Breast epithelium (tissue), 4 donors: ENCODE measurements at regions not wholly inside any gene's neighbourhood (a gene's known extent, or its start where the extent isn't known, plus 50 kb on each side); places are given as distances from the start of the nearest gene placed in this dataset.

Source experiments
- DNase-seq, 2 donors: peaks; one replicate each; pipeline ENCODE4 v3.0.0-alpha.2; 2019; ENCODE audit warnings: low spot score in 2 of 2
- H3K27ac ChIP-seq, 2 donors: fragments of 200-600 bp; sonication (generic) in 1 of 2; one replicate each; pipeline ENCODE4 v1.5.1; 2016 to 2019; ENCODE audit warnings: mild to moderate bottlenecking in 1 of 2
- H3K27me3 ChIP-seq, 2 donors: fragments of 200-600 bp; sonication (generic) in 1 of 2; one replicate each; pipeline versions ENCODE4 v1.5.1 to v1.6.0; 2017 to 2019; ENCODE audit warnings: control low read depth in 1 of 2, mild to moderate bottlenecking in 1 of 2
- H3K36me3 ChIP-seq: fragments of 200-600 bp; one replicate; pipeline ENCODE4 v1.5.1; 2019
- H3K4me1 ChIP-seq, 2 donors: fragments of 200-600 bp; sonication (generic); one replicate each; pipeline ENCODE4 v1.5.1; 2016 to 2019; ENCODE audit warnings: control low read depth in 1 of 2
- H3K4me3 ChIP-seq, 3 donors: fragments of 200-600 bp; sonication (generic); 1 replicate in 2 of 3; 2 replicates in 1 of 3; pipeline ENCODE4 v1.5.1; 2016 to 2019; ENCODE audit warnings: mild to moderate bottlenecking in 3 of 3, moderate library complexity in 2 of 3
- H3K9me3 ChIP-seq, 2 donors: fragments of 200-600 bp; sonication (generic) in 1 of 2; one replicate each; pipeline ENCODE4 v1.5.1; 2016 to 2019; ENCODE audit warnings: control low read depth in 1 of 2
- CTCF ChIP-seq, 3 donors: fragments of 450-650 bp; IDR thresholded peaks; one replicate each; pipeline ENCODE4 v1.5.1; 2016 to 2017; ENCODE audit warnings: antibody characterized with exemption in 3 of 3, mild to moderate bottlenecking in 3 of 3, moderate library complexity in 3 of 3
- POLR2A ChIP-seq: fragments of 450-650 bp; IDR thresholded peaks from one replicate; pipeline ENCODE4 v1.6.1; 2016; ENCODE audit warnings: antibody characterized with exemption, mild to moderate bottlenecking, moderate library complexity
- POLR2AphosphoS5 ChIP-seq, 3 donors: sonication (generic); formaldehyde crosslinking; IDR thresholded peaks; one replicate each; pipeline ENCODE4 v1.6.1; 2017; ENCODE audit warnings: antibody characterized with exemption in 3 of 3
- intact Hi-C: fragments of 100-400 bp; cut with DNase I; formaldehyde crosslinking; loops from one replicate; pipeline ENCODE4 v1.15.1; 2023; ENCODE audit warnings: low total_unique reads

GRCh38 chr14:27223906-27224305 lies 626.1 kb upstream of the NOVA1 start:
- Histone ChIP-seq H3K9me3 (peaks cover 6 to 11% of the 10 kb centered on the region in 2 donors), H3K36me3 (no peaks in the 10 kb centered on the region), H3K4me1 (no peaks in the 10 kb centered on the region), H3K27ac (no peak overlapping the region), H3K27me3 (no peaks in the 10 kb centered on the region), H3K4me3 (no peak overlapping the region)
- intact Hi-C loops: no loop called here
- TF ChIP-seq POLR2AphosphoS5 (IDR thresholded peaks at IDR 0.05): no peak
- no peak for TF ChIP-seq POLR2A
- TF ChIP-seq CTCF (IDR thresholded peaks at IDR 0.05): no peak
- no peak for DNase-seq

- H3K9me3 ChIP-seq: no peaks in the 10 kb centered on the region
- no peak overlapping the region for H3K4me3 ChIP-seq
- no peaks in the 10 kb centered on the region for H3K27me3 ChIP-seq
- intact Hi-C loops: no loop called here
- DNase-seq: no peak
- no peak for TF ChIP-seq POLR2AphosphoS5 (IDR thresholded peaks at IDR 0.05)
- no peak for TF ChIP-seq POLR2A
- TF ChIP-seq CTCF (IDR thresholded peaks at IDR 0.05): no peak
- no peaks in the 10 kb centered on the region for H3K4me1 ChIP-seq
- no peak overlapping the region for H3K27ac ChIP-seq
- H3K36me3 ChIP-seq: no peaks in the 10 kb centered on the region
These were observed 630.2 kb upstream of the NOVA1 start for GRCh38 chr14:27228053-27228452.

- no peak for DNase-seq
- TF ChIP-seq CTCF (IDR thresholded peaks at IDR 0.05): no peak
- no peak for TF ChIP-seq POLR2A
- no peak for TF ChIP-seq POLR2AphosphoS5 (IDR thresholded peaks at IDR 0.05)
- Histone ChIP-seq H3K9me3 (no peaks in the 10 kb centered on the region), H3K4me1 (no peaks in the 10 kb centered on the region), H3K36me3 (no peaks in the 10 kb centered on the region), H3K27me3 (no peaks in the 10 kb centered on the region), H3K4me3 (no peak overlapping the region), H3K27ac (no peak overlapping the region)
- intact Hi-C loops: no loop called here
These were observed 636.5 kb upstream of the NOVA1 start for GRCh38 chr14:27234331-27234730.

- no peaks in the 10 kb centered on the region for H3K9me3 ChIP-seq
- H3K4me3 ChIP-seq: no peak overlapping the region
- no peaks in the 10 kb centered on the region for H3K27me3 ChIP-seq
- TF ChIP-seq POLR2AphosphoS5 (IDR thresholded peaks at IDR 0.05) (no peak), POLR2A (no peak), CTCF (IDR thresholded peaks at IDR 0.05) (no peak)
- no peak for DNase-seq
- H3K4me1 ChIP-seq: no peaks in the 10 kb centered on the region
- no peak overlapping the region for H3K27ac ChIP-seq
- intact Hi-C loops: no loop called here
- H3K36me3 ChIP-seq: no peaks in the 10 kb centered on the region
These were observed 638.8 kb upstream of the NOVA1 start for GRCh38 chr14:27236601-27237000.

- DNase-seq: no peak
- Histone ChIP-seq H3K27ac (no peak overlapping the region), H3K9me3 (no peaks in the 10 kb centered on the region), H3K4me1 (no peaks in the 10 kb centered on the region), H3K4me3 (no peak overlapping the region), H3K36me3 (no peaks in the 10 kb centered on the region), H3K27me3 (no peaks in the 10 kb centered on the region)
- intact Hi-C loops: no loop called here
- TF ChIP-seq CTCF (IDR thresholded peaks at IDR 0.05) (no peak), POLR2A (no peak), POLR2AphosphoS5 (IDR thresholded peaks at IDR 0.05) (no peak)
These were observed 645.0 kb upstream of the NOVA1 start for GRCh38 chr14:27242874-27243273.
